PC-3 (cell line): ENCODE measurements at regions not wholly inside any gene's neighbourhood (a gene's known extent, or its start where the extent isn't known, plus 50 kb on each side); places are given as distances from the start of the nearest gene placed in this dataset.

Experiments
- ATAC-seq: fragments of 200-7000 bp; cut with Tn5 transposase; 2 replicates; pipeline ENCODE4 v1.9.1; 2020; ENCODE audit warnings: mild to moderate bottlenecking, moderate library complexity
- BruUV-seq: library from RNA; stranded (reverse); fragments of 400-500 nt; replicated peaks from 2 replicates; lab custom pipeline; 2021; lab: Mats Ljungman, UMichigan
- CTCF ChIA-PET: fragments of 300-600 bp; sonication (Branson Sonifier 250); formaldehyde crosslinking; loops from one replicate; lab custom pipeline; 2022; ENCODE audit warnings: antibody characterized with exemption; lab: Charles Lee
- POLR2A ChIA-PET: fragments of 300-600 bp; sonication (Branson Sonifier 250); formaldehyde crosslinking; loops from one replicate; lab custom pipeline; 2022; ENCODE audit warnings: antibody characterized with exemption; ENCODE audit not compliant: unreplicated experiment; lab: Charles Lee
- DNase-seq: peaks from one replicate; pipeline ENCODE4 v3.0.0-alpha.2; 2015
- H2AFZ ChIP-seq: fragments of 300-600 bp; sonication (generic); 2 replicates; pipeline ENCODE4 v1.6.0; 2016; ENCODE audit warnings: antibody characterized with exemption, low read length
- H3F3A ChIP-seq: fragments of 300-600 bp; sonication (generic); one replicate; pipeline ENCODE4 v1.6.0; 2017; ENCODE audit warnings: antibody characterized with exemption, low read length, control low read depth, mild to moderate bottlenecking; ENCODE audit not compliant: unreplicated experiment
- H3K27ac ChIP-seq: fragments of 300-600 bp; sonication (generic); 2 replicates; pipeline ENCODE4 v1.5.1; 2016; ENCODE audit warnings: mild to moderate bottlenecking, low read length
- H3K27me3 ChIP-seq: fragments of 300-600 bp; sonication (generic); 2 replicates; pipeline ENCODE4 v1.6.1; 2016; ENCODE audit warnings: low read length, mixed read lengths
- H3K36me3 ChIP-seq: fragments of 300-600 bp; sonication (generic); 2 replicates; pipeline ENCODE4 v1.6.1; 2016; ENCODE audit warnings: low read depth, mixed run types, low read length, mixed read lengths
- H3K4me1 ChIP-seq: fragments of 300-600 bp; sonication (generic); 2 replicates; pipeline ENCODE4 v1.5.1; 2016; ENCODE audit warnings: low read length; ENCODE audit not compliant: insufficient read depth
- H3K4me2 ChIP-seq: fragments of 300-600 bp; sonication (generic); 2 replicates; pipeline ENCODE4 v1.6.0; 2016; ENCODE audit warnings: low read length
- H3K4me3 ChIP-seq: fragments of 300-600 bp; sonication (generic); 2 replicates; pipeline ENCODE4 v1.5.1; 2016; ENCODE audit warnings: mild to moderate bottlenecking, low read length, mixed read lengths
- H3K79me2 ChIP-seq: fragments of 300-600 bp; sonication (generic); 2 replicates; pipeline ENCODE4 v1.6.1; 2017; ENCODE audit warnings: low read length, mixed read lengths
- H3K9ac ChIP-seq: fragments of 300-600 bp; sonication (generic); 2 replicates; pipeline ENCODE4 v1.6.0; 2016; ENCODE audit warnings: mild to moderate bottlenecking, low read length
- H3K9me2 ChIP-seq: fragments of 300-600 bp; sonication (generic); replicated peaks from 2 replicates; pipeline ENCODE4 v1.6.1; 2016; ENCODE audit warnings: mixed run types, low read length, mixed read lengths
- H3K9me3 ChIP-seq: fragments of 300-600 bp; sonication (generic); 2 replicates; pipeline ENCODE4 v1.6.1; 2016; ENCODE audit warnings: low read length, mixed read lengths
- H4K20me1 ChIP-seq: fragments of 300-600 bp; sonication (generic); 2 replicates; pipeline ENCODE4 v1.6.1; 2016; ENCODE audit warnings: low read length, mixed read lengths
- EZH2 ChIP-seq: fragments of 300-600 bp; sonication (generic); IDR thresholded peaks from one replicate; pipeline ENCODE4 v1.6.1; 2017; ENCODE audit warnings: antibody characterized with exemption, mild to moderate bottlenecking, low read length; ENCODE audit not compliant: unreplicated experiment
- EZH2phosphoT487 ChIP-seq: fragments of 300-600 bp; sonication (generic); IDR thresholded peaks from 2 replicates; pipeline ENCODE4 v1.6.1; 2018; ENCODE audit warnings: mild to moderate bottlenecking, antibody characterized with exemption, low read length, borderline replicate concordance
- intact Hi-C: fragments of 100-400 bp; cut with micrococcal nuclease; formaldehyde crosslinking; loops from 2 replicates; pipeline ENCODE4 v1.9.0; 2023
- TF ChIP-seq, protein P1 (sequence below): fragments of 300-600 bp; sonication (generic); conservative IDR thresholded peaks from 2 replicates; pipeline ENCODE4 v1.5.1; 2017; ENCODE audit warnings: antibody characterized with exemption, low read depth, mild to moderate bottlenecking, low read length

DNA sequence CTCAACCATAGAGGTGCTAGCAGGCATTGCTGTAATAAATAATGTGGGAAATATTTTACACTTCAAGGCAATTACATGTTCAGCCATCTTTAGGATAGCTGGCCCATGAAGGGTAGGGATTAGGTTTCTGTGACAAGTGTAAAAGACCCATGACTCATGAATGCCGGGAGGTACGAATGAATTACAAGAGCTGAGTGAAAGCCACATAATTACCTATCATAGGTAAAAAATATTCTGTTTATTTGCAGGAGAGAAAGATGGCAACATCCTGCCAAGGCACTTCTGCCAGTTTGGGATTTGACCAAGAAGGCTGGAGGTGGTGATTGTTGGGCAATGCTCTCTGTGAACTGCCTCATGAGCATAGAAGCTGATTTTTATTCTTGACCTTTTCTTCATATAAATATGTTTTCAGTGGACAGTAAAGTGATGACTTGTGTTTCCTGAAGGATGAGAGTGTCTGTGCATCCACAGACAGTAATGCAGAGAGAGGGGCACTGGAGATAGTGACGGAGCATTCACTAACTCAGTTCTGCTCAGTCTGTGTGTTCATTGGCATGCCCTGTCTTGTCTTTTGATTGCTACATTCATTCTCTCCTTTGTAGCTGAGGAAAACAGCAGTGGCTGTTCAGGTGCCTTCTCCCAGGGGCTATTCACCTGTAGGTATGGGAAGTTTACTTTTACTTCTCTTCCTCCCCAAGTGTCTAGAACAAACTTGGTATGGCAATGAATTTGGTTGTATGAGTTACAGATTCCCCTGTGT, 481.1 kb downstream of the TFAP2B start:
- Histone ChIP-seq H3K9ac (no peak overlapping the region), H3K27me3 (no peaks in the 10 kb centered on the region), H3K36me3 (no peaks in the 10 kb centered on the region), H4K20me1 (no peaks in the 10 kb centered on the region), H3K4me2 (no peak overlapping the region), H2AFZ (no peak overlapping the region), H3K79me2 (no peaks in the 10 kb centered on the region), H3K27ac (no peak overlapping the region), H3F3A (no peaks in the 10 kb centered on the region), H3K4me3 (no peak overlapping the region), H3K9me2 (no peaks in the 10 kb centered on the region), H3K9me3 (no peaks in the 10 kb centered on the region), H3K4me1 (peaks cover 6% of the 10 kb centered on the region)
- CTCF ChIA-PET = no interaction called here
- POLR2A ChIA-PET = no interaction called here
- no peak for ATAC-seq
- DNase-seq = peak; percentile 62
- TF ChIP-seq EZH2 = no peak
- TF ChIP-seq, protein P1, sequence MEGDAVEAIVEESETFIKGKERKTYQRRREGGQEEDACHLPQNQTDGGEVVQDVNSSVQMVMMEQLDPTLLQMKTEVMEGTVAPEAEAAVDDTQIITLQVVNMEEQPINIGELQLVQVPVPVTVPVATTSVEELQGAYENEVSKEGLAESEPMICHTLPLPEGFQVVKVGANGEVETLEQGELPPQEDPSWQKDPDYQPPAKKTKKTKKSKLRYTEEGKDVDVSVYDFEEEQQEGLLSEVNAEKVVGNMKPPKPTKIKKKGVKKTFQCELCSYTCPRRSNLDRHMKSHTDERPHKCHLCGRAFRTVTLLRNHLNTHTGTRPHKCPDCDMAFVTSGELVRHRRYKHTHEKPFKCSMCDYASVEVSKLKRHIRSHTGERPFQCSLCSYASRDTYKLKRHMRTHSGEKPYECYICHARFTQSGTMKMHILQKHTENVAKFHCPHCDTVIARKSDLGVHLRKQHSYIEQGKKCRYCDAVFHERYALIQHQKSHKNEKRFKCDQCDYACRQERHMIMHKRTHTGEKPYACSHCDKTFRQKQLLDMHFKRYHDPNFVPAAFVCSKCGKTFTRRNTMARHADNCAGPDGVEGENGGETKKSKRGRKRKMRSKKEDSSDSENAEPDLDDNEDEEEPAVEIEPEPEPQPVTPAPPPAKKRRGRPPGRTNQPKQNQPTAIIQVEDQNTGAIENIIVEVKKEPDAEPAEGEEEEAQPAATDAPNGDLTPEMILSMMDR = no peak
- intact Hi-C loops = no loop called here
- no TSS peak for BruUV-seq

DNA sequence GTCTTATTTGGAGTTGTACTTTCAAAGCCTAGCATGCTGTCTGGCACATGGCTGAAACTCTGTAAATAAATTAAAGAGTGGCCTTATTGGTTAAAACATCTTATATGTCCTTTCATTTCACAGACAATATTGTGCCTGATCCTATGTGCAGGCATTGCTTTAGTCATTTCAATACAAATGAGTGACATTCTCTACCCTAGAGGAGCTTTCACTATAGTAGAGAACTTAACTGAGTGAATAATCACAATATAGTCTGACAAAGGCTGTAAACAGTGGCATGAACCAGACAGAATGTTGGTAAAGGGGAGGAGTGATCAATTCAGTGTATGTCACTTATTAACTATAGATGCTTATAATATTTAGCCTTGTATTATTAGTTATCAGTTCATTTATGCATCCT, 481.8 kb downstream of the TFAP2B start:
- intact Hi-C loops = no loop called here
- no peaks in the 10 kb centered on the region for H3K9me3 ChIP-seq
- TF ChIP-seq, protein P1 = no peak
- TF ChIP-seq EZH2 (no peak), EZH2phosphoT487 (no peak)
- no peaks in the 10 kb centered on the region for H3K36me3 ChIP-seq
- no peak overlapping the region for H3K4me2 ChIP-seq
- H3K4me3 ChIP-seq = no peak overlapping the region
- DNase-seq = no peak
- no peak overlapping the region for H3K27ac ChIP-seq
- H3K9ac ChIP-seq = no peak overlapping the region
- no peaks in the 10 kb centered on the region for H3K9me2 ChIP-seq
- peaks cover 6% of the 10 kb centered on the region for H3K4me1 ChIP-seq
- no peaks in the 10 kb centered on the region for H3F3A ChIP-seq
- POLR2A ChIA-PET = no interaction called here
- BruUV-seq = no TSS peak
- no peak overlapping the region for H2AFZ ChIP-seq
- no peaks in the 10 kb centered on the region for H3K27me3 ChIP-seq
- H4K20me1 ChIP-seq = no peaks in the 10 kb centered on the region
- H3K79me2 ChIP-seq = no peaks in the 10 kb centered on the region
- CTCF ChIA-PET = no interaction called here
- ATAC-seq = no peak

DNA sequence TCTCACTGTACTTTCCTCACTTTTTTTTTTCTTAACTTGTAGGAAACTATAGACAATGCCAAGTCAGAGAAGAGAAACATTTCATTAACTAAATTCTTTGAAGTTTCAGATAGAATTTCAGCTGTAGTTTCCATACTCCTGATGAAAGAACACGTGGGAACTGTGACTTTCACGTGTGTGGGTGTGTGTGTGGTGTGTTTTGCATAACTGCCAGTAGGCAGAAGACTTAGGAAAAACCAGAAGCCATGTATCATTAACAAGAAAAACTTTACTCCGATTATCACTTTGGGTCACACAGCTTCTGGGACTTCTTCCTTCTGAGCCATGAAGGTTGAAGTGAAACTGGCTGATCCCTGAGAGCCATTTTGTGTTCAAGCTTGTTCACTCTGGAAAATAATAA, 483.3 kb downstream of the TFAP2B start:
- no peaks in the 10 kb centered on the region for H4K20me1 ChIP-seq
- no peaks in the 10 kb centered on the region for H3K9me3 ChIP-seq
- no peaks in the 10 kb centered on the region for H3K36me3 ChIP-seq
- H3K27me3 ChIP-seq = no peaks in the 10 kb centered on the region
- H3F3A ChIP-seq = no peaks in the 10 kb centered on the region
- H3K27ac ChIP-seq = no peak overlapping the region
- peaks cover 6% of the 10 kb centered on the region for H3K4me1 ChIP-seq
- CTCF ChIA-PET = no interaction called here
- no peak for TF ChIP-seq EZH2phosphoT487
- H3K79me2 ChIP-seq = no peaks in the 10 kb centered on the region
- no peak overlapping the region for H3K4me2 ChIP-seq
- intact Hi-C loops = no loop called here
- no peak overlapping the region for H2AFZ ChIP-seq
- no peak overlapping the region for H3K9ac ChIP-seq
- POLR2A ChIA-PET = no interaction called here
- no peaks in the 10 kb centered on the region for H3K9me2 ChIP-seq
- DNase-seq (no peak), ATAC-seq (no peak)
- no TSS peak for BruUV-seq
- H3K4me3 ChIP-seq = no peak overlapping the region
